Head of caudate nucleus (tissue), 42 donors: ENCODE measurements at regions not wholly inside any gene's neighbourhood (a gene's known extent, or its start where the extent isn't known, plus 50 kb on each side); places are given as distances from the start of the nearest gene placed in this dataset.

Experiments
- DNase-seq, 42 donors: peaks; one replicate each; pipeline versions ENCODE4 v3.0.0 to v3.0.0-alpha.2; 2020 to 2021; ENCODE audit warnings: mixed read lengths in 7 of 42
- intact Hi-C: fragments of 100-400 bp; cut with DNase I; formaldehyde crosslinking; loops from one replicate; pipeline ENCODE4 v1.15.0; 2022

- no peak for DNase-seq
- intact Hi-C loops = no loop called here
Observed at GRCh38 chr2:219752726-219753125, 125.3 kb downstream of the SLC4A3 start.

- peak in 4 of 42 donors; percentile 12 to 62 (median 36) for DNase-seq
- intact Hi-C loops = no loop called here
Observed at GRCh38 chr2:219758907-219759680, 131.7 kb downstream of the SLC4A3 start.

GRCh38 chr2:219759801-219760200, 132.4 kb downstream of the SLC4A3 start:
- DNase-seq = peak in 1 of 42 donors; percentile 36
- intact Hi-C loops = no loop called here

- intact Hi-C loops = no loop called here
- DNase-seq = no peak
Observed at GRCh38 chr2:219765231-219765911, 137.9 kb downstream of the SLC4A3 start.

GRCh38 chr2:219766658-219767057, 139.2 kb downstream of the SLC4A3 start:
- DNase-seq = no peak

GRCh38 chr2:219769090-219769910, 141.9 kb downstream of the SLC4A3 start:
- intact Hi-C loops = no loop called here
- DNase-seq = peak in 27 of 42 donors; percentile 11 to 64 (median 23)

More at GRCh38 chr2:219766658-219767057, 139.2 kb downstream of the SLC4A3 start:
- intact Hi-C loops = no loop called here

GRCh38 chr2:219772103-219772635, 144.7 kb downstream of the SLC4A3 start:
- no peak for DNase-seq
- intact Hi-C loops = no loop called here

GRCh38 chr2:219772697-219773096, 145.3 kb downstream of the SLC4A3 start:
- intact Hi-C loops = no loop called here
- no peak for DNase-seq

- DNase-seq = no peak
- intact Hi-C loops = no loop called here
Observed at GRCh38 chr2:219775506-219775905, 148.1 kb downstream of the SLC4A3 start.

- DNase-seq = no peak
- intact Hi-C loops = no loop called here
Observed at GRCh38 chr2:219777388-219777787, 150.0 kb downstream of the SLC4A3 start.

GRCh38 chr2:219778189-219778588, 150.8 kb downstream of the SLC4A3 start:
- intact Hi-C loops = no loop called here

GRCh38 chr2:219782737-219783348, 155.4 kb downstream of the SLC4A3 start:
- no peak for DNase-seq
- intact Hi-C loops = no loop called here

More at GRCh38 chr2:219778189-219778588, 150.8 kb downstream of the SLC4A3 start:
- DNase-seq = peak in 7 of 42 donors; percentile 14 to 58 (median 31)

- DNase-seq = no peak
- intact Hi-C loops = no loop called here
Observed at GRCh38 chr2:219783359-219783975, 156.0 kb downstream of the SLC4A3 start.

- intact Hi-C loops = no loop called here
- no peak for DNase-seq
Observed at GRCh38 chr2:219784178-219784577, 156.7 kb downstream of the SLC4A3 start.

- intact Hi-C loops = no loop called here
- no peak for DNase-seq
Observed at GRCh38 chr2:219789476-219789875, 162.0 kb downstream of the SLC4A3 start.

- intact Hi-C loops = no loop called here
Observed at GRCh38 chr2:219792446-219792845, 165.0 kb downstream of the SLC4A3 start.

GRCh38 chr2:219798430-219798829, 171.0 kb downstream of the SLC4A3 start:
- DNase-seq = no peak
- intact Hi-C loops = no loop called here

More at GRCh38 chr2:219792446-219792845, 165.0 kb downstream of the SLC4A3 start:
- DNase-seq = no peak

- intact Hi-C loops = no loop called here
- DNase-seq = no peak
Observed at GRCh38 chr2:219803294-219803693, 175.9 kb downstream of the SLC4A3 start.
